ENCODE measurements at regions not wholly inside any gene's neighbourhood (a gene's known extent, or its start where the extent isn't known, plus 50 kb on each side); places are given as distances from the start of the nearest gene placed in this dataset.

DNA sequence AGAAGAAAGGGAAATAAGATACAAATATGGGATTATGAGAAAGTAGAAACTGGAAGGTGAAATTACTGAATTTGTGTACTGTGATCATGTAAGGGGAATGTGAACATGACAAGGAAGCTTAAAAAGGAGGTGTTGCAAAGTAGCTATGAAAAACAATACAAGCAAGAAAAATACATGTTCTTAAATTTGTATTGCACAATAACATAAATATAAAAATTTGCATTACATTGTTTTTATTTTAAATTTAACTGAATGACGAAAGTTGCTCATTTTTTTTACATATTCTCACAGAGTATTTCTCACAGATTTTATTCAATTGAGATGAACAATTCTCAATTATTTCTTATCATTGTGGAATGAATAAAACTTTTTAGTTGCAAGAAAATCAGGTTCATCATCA, 874.8 kb downstream of the AMY1C start:
- Histone ChIP-seq H3K27ac (ENCODE audit: low read depth in 1 of 2, low read length in 2 of 2) (no peak overlapping the region), H3K36me3 (ENCODE audit: control insufficient read depth in 4 of 4, insufficient read depth in 3 of 4, low read depth in 1 of 4, low read length in 3 of 4) (no peaks in the 10 kb centered on the region), H3K27me3 (ENCODE audit: control insufficient read depth in 4 of 4, insufficient read depth in 4 of 4, low read length in 3 of 4) (no peaks in the 10 kb centered on the region), H3K9me3 (ENCODE audit: control insufficient read depth in 4 of 4, low read length in 3 of 4) (no peaks in the 10 kb centered on the region), H3K4me1 (ENCODE audit: control insufficient read depth in 4 of 4, insufficient read depth in 4 of 4, low read length in 3 of 4) (no peaks in the 10 kb centered on the region), H3K9ac (ENCODE audit: low read depth in 1 of 2, low read length in 2 of 2) (no peak overlapping the region), H3K4me3 (ENCODE audit: low read depth in 1 of 3, low read length in 3 of 3) (no peak overlapping the region)
- TF ChIP-seq, protein P1, sequence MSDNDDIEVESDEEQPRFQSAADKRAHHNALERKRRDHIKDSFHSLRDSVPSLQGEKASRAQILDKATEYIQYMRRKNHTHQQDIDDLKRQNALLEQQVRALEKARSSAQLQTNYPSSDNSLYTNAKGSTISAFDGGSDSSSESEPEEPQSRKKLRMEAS (IDR thresholded peaks at IDR 0.05), result no peak
- no peak for TF ChIP-seq HNF4G (IDR thresholded peaks at IDR 0.05)
- TF ChIP-seq FOXA2 (IDR thresholded peaks at IDR 0.05), result no peak
- no peak for TF ChIP-seq RXRA (IDR thresholded peaks at IDR 0.05)
- no peak for TF ChIP-seq GABPA (IDR thresholded peaks at IDR 0.05 in 1 of 2, conservative IDR thresholded peaks at IDR 0.05 in 1 of 2)
- WGBS, result 51% methylated on average over 1 of the region's 1 CpG
- no peak for DNase-seq (ENCODE audit: low spot score)

DNA sequence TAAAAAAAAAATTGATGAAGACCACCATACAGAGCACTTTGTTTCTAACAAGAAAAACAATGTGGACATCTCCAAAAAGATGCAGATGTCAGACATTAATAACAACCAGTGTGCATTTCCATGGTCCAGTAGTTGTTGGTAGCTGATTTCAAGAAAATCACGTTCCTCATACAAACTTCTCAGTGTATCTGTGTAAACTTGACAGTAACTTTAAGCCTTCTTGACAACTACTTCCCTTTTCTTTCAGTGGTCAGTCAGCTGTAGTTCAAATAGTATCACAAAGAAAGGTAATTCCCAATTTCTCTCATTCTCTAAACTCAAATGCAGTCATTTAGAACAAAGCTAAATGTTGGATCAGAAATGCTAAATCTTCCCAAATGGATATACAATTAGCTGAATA, 879.9 kb downstream of the AMY1C start:
- no peak for DNase-seq (ENCODE audit: low spot score)
- TF ChIP-seq HNF4G (IDR thresholded peaks at IDR 0.05), result no peak
- TF ChIP-seq FOXA1 (IDR thresholded peaks at IDR 0.05), result no peak
- TF ChIP-seq SP1 (IDR thresholded peaks at IDR 0.05), result no peak
- TF ChIP-seq, protein P2, sequence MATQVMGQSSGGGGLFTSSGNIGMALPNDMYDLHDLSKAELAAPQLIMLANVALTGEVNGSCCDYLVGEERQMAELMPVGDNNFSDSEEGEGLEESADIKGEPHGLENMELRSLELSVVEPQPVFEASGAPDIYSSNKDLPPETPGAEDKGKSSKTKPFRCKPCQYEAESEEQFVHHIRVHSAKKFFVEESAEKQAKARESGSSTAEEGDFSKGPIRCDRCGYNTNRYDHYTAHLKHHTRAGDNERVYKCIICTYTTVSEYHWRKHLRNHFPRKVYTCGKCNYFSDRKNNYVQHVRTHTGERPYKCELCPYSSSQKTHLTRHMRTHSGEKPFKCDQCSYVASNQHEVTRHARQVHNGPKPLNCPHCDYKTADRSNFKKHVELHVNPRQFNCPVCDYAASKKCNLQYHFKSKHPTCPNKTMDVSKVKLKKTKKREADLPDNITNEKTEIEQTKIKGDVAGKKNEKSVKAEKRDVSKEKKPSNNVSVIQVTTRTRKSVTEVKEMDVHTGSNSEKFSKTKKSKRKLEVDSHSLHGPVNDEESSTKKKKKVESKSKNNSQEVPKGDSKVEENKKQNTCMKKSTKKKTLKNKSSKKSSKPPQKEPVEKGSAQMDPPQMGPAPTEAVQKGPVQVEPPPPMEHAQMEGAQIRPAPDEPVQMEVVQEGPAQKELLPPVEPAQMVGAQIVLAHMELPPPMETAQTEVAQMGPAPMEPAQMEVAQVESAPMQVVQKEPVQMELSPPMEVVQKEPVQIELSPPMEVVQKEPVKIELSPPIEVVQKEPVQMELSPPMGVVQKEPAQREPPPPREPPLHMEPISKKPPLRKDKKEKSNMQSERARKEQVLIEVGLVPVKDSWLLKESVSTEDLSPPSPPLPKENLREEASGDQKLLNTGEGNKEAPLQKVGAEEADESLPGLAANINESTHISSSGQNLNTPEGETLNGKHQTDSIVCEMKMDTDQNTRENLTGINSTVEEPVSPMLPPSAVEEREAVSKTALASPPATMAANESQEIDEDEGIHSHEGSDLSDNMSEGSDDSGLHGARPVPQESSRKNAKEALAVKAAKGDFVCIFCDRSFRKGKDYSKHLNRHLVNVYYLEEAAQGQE (IDR thresholded peaks at IDR 0.05), result no peak
- no peak for TF ChIP-seq FOXA2 (IDR thresholded peaks at IDR 0.05)
- TF ChIP-seq TAF1 (conservative IDR thresholded peaks at IDR 0.05), result no peak
- TF ChIP-seq, protein P1 (IDR thresholded peaks at IDR 0.05), result no peak
- H3K4me3 ChIP-seq (ENCODE audit: low read depth in 1 of 3, low read length in 3 of 3), result no peak overlapping the region
- H3K9ac ChIP-seq (ENCODE audit: low read depth in 1 of 2, low read length in 2 of 2), result no peak overlapping the region
- H3K27ac ChIP-seq (ENCODE audit: low read depth in 1 of 2, low read length in 2 of 2), result no peak overlapping the region
- no peaks in the 10 kb centered on the region for H3K4me1 ChIP-seq (ENCODE audit: control insufficient read depth in 4 of 4, insufficient read depth in 4 of 4, low read length in 3 of 4)
- H3K36me3 ChIP-seq (ENCODE audit: control insufficient read depth in 4 of 4, insufficient read depth in 3 of 4, low read depth in 1 of 4, low read length in 3 of 4), result no peaks in the 10 kb centered on the region
- no peaks in the 10 kb centered on the region for H3K9me3 ChIP-seq (ENCODE audit: control insufficient read depth in 4 of 4, low read length in 3 of 4)
- WGBS, result 28% methylated on average over 1 of the region's 1 CpG
- no peaks in the 10 kb centered on the region for H3K27me3 ChIP-seq (ENCODE audit: control insufficient read depth in 4 of 4, insufficient read depth in 4 of 4, low read length in 3 of 4)

DNA sequence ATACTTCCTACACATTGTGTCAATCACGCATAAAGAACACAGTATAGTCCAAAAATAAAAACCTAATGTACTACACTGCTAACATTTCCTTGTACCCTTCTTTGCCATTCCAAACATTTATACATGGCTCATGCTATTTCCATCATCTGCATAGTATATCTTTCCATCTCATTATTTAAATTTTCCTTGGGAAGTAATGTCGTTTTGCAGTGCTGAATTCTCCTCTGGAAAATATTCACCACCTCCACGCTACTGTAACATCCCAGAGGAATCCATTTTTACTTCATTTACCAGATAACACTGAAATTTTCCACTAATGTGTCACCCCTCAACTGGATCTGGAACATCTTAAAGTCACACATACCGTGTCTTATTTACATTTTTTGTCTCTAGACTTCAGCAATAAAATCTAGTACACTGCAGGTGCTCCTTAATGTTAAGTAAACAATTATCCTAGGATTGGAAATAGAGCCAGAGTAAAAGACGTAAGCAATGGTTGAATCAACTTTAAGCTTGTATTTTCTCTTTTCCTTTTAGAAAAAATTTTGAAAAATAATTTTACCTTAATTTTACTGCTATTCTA, 881.0 kb downstream of the AMY1C start:
- Histone ChIP-seq H3K4me3 (ENCODE audit: low read depth in 1 of 3, low read length in 3 of 3) (no peak overlapping the region), H3K9me3 (ENCODE audit: control insufficient read depth in 4 of 4, low read length in 3 of 4) (no peaks in the 10 kb centered on the region), H3K9ac (ENCODE audit: low read depth in 1 of 2, low read length in 2 of 2) (no peak overlapping the region), H3K27ac (ENCODE audit: low read depth in 1 of 2, low read length in 2 of 2) (no peak overlapping the region), H3K4me1 (ENCODE audit: control insufficient read depth in 4 of 4, insufficient read depth in 4 of 4, low read length in 3 of 4) (no peaks in the 10 kb centered on the region), H3K27me3 (ENCODE audit: control insufficient read depth in 4 of 4, insufficient read depth in 4 of 4, low read length in 3 of 4) (no peaks in the 10 kb centered on the region), H3K36me3 (ENCODE audit: control insufficient read depth in 4 of 4, insufficient read depth in 3 of 4, low read depth in 1 of 4, low read length in 3 of 4) (no peaks in the 10 kb centered on the region)
- TF ChIP-seq FOXA1 (IDR thresholded peaks at IDR 0.05) (no peak), GABPA (IDR thresholded peaks at IDR 0.05 in 1 of 2, conservative IDR thresholded peaks at IDR 0.05 in 1 of 2) (no peak), SP1 (IDR thresholded peaks at IDR 0.05) (no peak)
- no peak for DNase-seq (ENCODE audit: low spot score)
- WGBS, result 55% methylated on average over 5 of the region's 5 CpGs

All from liver (tissue), 7 donors.